ENCODE measurements at regions not wholly inside any gene's neighbourhood (a gene's known extent, or its start where the extent isn't known, plus 50 kb on each side); places are given as distances from the start of the nearest gene placed in this dataset.

DNA sequence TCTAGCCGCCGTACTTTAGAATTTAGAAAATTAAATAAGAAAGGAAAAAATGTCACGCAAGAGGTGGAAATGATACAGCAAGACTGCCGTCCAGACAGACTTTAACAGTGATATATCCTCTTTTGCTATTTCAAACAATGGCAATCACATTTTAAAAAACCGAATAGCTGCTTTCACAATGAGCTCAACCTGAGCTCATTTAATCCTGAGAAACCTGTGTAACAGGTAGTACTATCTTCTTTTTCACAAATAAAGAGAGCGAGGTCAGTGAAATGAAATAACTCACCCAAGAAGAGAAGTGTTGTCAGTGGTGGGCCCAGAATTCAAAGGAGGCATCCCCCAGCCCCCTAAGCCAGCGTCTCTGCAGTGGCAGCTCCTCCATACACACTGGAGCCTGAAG is 60.7 kb upstream of the DAPL1 start:
- TF ChIP-seq POLR2A (IDR thresholded peaks at IDR 0.05; ENCODE audit: low read length) (no peak), GATA1 (IDR thresholded peaks at IDR 0.05; ENCODE audit: low read depth, low read length) (no peak)
